HG03460 (cell line): ENCODE measurements at regions not wholly inside any gene's neighbourhood (a gene's known extent, or its start where the extent isn't known, plus 50 kb on each side); places are given as distances from the start of the nearest gene placed in this dataset.

ENCODE experiments used
- ATAC-seq: cut with Tn5 transposase; IDR thresholded peaks from one replicate; pipeline ENCODE4 v1.9.1; 2021; ENCODE audit not compliant: unreplicated experiment

DNA sequence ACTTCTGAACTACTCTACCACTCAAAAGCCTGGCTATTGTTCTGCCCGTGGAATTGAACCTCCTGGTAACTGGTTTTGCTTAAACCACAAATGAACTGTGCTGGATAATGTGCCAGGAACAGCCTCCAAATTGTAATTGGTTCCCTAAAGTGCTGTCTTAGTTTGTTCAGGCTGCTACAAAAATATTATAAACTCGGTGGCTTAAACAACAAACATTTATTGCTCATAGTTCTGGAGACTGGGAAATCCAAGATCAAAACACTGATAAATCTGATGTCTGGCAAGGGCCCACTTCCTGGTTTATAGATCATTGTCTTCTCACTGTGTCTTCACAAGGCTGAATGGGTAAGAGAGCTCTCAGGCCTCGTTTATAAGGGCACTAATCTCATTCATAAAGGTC is 149.2 kb upstream of the NCKAP5 start:
- no peak for ATAC-seq

DNA sequence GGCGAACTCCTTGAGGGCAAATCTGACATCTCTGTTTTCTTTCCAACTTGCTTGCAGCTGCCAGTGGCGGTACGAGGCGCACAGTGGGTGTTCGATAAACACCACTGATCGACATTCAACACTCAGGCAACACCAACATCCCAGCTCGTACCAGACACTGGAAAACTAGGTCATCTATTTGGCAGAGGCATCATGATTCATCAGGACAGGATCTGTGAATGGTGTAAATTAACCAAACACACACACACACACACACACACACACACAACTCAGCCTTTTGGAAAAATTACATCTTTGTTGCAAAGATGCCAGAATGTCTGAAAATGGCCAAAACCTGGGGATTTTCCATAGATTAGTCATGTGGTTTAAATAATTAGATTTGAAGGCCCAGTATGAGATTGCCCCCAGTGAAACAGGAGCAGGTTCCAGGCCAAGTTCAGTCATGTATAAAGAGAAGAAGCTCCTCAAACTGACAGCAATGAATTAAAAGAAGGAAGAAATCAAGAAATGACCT is 150.5 kb upstream of the NCKAP5 start:
- ATAC-seq, result no peak

DNA sequence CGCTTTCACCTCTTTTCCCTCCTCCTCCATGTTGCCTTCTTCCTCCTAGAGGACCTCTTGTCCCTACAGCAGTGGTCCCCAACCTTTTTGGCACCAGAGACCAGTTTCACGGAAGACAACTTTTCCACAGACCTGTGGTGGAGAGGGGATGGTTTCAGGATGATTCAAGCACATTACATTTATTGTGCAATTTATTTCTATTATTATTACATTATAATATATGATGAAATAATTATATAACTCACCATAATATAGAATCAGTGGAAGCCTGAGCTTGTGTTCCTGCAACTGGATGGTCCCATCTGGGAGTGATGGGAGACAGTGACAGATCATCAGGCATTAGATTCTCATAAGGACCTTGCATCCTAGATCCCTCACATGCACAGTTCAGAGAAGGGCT is 152.2 kb upstream of the NCKAP5 start:
- no peak for ATAC-seq

DNA sequence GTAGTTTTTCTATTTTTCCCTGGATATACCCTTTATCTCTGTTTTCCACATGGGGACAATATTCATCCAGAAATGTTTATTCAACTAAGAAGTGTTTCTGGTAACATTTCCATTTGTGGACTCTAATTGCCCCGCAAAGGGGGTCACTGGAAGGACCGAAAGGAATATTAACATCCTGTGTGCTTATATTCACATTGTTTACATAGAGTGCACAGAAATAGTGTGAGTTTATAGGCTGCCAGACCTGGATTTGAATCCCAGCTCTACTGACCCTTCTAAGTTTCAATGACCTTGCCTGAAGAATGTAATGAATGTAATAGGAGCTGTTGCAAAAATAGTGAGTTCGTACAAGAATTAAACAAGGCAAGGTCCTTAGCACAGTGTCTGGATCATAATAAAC is 152.9 kb upstream of the NCKAP5 start:
- no peak for ATAC-seq

DNA sequence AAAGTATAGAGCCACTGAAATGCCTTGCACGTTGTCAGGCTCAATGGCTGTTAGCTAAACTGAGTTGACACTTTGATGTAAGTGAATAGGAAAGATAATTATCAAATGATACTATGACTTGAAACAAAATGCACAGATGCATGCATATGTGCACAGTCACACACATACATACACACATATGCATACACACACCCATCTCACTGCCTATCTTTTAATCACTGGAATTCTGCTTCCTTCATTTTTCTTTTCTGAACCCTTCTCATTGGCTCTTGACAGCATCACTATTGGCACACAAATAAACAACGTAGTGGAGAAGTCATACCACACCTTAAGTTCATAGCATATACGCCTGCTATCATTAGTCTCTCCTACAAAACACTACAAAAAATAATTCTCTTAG is 154.9 kb upstream of the NCKAP5 start:
- ATAC-seq, result no peak

DNA sequence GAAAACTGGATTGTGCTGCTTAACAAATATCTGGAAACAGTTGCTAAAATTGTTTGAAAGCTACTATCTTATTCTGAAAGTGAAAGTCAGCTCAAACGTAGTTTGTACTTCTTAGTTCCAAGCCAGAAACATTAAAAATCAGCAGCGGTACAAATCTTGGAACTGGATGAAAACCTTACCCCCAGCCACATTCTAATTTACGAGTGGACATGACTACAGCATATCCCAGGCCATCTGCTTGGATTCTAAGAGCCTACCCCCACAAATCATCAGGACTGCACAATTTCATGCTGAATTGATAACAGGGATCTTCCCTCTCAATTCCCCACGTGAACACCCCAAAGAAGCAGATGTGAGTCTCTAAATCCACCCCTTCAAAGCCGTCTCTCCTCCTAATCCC is 158.7 kb upstream of the NCKAP5 start:
- no peak for ATAC-seq

DNA sequence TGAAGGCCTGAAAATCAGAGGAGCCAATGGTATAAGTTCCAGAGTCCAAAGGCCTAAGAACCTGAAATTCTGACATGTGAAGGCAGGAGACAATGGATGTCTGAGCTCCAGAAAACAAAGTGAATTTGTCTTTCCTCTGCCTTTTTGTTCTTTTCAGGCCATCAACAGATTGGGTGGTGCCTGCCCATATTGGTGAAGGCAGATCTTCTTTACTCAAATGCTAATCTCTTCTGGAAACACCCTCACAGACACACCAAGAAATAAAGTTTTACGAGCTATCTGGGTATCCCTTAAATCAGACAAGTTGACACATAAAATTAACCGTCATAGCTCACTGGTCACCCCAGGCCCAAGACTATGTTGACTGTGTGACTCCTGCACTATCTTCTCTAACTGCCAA is 163.8 kb upstream of the NCKAP5 start:
- ATAC-seq, result no peak

DNA sequence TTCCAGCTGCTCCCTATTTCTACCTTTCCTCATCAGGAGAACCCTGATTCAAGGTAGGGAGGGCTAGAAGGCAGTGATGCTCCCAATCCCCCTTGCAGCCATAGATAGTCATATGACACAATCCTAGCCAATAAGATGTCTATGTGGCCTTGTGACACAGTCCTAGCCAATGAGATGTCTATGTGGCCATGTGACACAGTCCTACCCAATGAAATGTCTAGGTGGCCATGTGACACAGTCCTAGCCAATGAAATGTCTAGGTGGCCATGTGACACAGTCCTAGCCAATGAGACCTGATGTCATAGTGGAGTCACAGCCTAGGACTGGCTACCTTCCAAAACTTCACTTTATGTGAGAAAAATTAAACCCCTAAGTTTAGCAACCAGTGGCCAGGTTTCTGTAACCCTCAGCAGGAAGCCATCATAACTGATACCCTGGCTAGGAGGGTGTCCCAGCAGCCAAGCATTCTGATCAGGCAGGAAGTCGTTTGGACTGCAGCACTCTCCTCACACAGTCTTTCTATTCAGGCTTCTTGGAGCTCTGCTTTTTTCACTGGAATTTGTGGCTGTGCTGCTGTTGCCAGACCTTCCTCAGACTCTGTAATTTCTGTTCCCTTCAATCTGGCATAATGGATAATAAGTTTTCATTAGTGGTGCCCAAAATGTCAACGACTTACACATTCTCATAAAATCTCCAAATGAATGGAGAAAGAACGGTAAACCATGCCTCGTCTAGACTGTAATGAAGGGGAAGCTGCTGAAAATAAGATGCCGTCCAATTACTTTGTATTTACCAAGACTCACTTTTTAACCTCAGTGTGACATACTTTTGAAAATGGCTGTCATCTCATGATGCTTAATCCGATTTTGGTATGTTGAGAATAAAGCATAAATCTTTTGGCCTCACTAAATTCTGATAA is 165.0 kb upstream of the NCKAP5 start:
- no peak for ATAC-seq

DNA sequence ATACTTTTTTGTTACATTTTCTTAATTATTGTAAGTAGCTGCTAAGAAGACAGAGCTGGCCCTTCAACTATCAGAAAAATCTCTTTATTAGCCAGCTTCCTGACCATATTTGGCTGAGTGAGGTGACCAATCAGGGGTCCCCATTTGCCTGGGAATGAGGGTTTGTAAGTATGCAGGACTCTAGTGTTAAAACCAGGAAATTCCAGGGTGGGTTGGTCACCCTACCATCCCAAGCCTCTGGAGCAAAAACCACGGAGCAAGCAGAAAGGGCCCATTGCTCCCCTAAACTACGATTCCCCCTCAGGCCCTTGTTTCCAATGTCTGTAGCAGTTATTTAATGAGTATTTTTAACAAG is 165.6 kb upstream of the NCKAP5 start:
- no peak for ATAC-seq

DNA sequence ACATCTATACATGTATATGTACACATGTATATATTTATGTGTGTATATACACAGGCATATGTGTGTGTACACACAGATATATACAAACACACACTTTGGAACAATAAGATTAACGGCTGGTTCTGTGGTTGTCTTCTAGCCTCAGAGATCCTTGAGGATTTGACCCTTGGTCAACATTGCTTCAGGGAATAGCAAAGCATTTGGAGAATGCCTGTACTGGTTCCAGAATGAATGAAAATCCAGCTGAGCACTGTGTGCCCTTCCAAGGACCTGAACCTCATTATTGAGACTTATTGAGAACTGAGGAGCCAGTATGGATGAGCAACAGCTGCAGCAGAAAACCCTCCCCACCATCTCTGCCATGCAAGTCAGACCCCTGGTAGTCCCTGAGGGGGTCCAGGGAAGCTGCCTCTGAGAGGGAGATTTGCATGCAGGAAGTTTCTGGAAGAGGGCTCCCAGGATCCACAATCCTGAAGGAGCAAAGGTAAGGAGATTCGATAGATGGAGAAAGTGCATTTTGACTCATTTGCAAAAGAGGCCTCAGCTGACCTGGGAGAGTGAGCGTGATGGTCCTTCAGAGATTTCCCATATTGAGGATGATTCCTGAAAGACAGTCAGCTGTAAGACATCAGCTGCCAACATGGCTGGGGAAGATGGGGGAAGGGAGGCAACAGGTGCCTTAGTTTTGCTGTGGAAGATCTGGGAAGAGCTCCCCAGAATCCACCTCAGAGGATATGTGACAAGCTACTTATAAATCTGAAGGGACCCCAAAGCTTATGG is 166.6 kb upstream of the NCKAP5 start:
- no peak for ATAC-seq

DNA sequence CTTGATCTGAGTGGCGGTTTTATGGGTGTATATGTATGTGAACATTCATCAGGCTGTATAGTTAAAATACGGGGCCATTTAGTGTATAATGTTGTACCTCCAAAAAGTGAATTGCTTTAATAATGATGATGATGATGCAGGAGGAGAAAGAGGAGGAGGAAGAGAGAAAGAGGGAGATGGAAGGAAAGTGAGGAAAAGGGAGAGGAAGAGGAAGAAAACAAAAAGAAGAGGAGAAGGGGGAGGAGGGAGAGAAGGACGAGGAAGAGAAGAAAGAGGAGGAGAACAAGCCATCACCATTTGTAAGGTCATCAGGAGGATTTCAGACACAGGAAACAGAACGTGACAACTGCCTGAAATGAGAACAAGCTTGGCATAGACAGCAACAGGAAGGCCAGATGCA is 168.4 kb upstream of the NCKAP5 start:
- ATAC-seq, result no peak

DNA sequence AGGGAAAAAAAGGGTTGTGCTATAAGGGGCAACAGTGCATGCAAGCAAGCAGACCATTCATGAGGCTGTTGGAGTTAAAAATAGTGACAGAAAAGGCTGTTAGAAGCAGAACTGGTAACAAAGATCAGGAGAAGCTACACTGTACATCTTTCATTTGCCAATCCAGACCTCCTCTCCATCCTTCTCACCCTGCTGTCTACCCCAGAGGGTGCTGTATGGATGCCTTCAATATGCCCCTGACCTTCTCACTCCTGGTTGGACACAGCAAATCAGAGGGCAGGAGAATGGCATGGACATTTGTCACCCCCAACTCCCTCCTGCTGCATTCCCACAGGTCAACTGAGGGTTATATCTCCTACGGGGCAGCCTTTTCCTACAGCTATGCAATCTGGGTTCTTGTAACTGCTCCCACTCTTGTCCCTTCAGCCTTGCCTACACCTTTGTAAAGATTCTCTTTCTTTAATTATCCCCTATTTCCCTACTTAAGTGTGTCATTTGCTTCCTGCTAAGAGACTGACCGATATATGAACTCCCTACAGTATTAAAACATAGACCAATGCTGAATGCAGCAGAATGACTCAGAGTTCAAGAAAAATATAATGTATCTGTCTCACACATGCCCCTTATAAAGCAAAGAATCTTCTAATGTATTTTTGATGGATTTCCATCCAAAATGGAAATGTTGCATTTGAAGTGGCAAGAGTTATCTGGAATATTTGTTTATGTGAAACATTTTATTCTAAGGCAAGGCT is 169.2 kb upstream of the NCKAP5 start:
- ATAC-seq, result no peak

DNA sequence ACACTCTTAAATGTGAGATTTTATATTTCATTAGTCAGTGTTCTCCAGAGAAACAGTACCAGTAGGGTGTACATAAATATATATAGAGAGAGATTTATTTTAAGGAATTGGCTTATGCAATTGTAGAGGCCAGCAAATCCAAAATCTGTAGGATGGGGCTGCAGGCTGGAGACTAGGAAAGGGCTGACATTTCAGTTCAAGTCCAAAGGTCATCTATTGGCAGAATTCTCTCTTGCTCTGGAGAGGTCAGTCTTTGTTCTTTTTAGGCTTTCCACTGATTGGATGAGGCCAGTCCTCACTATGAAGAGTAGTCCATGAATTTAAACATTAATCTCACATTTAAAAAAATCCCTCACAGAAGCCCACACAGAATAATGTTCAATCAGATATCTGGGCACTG is 170.8 kb upstream of the NCKAP5 start:
- no peak for ATAC-seq

DNA sequence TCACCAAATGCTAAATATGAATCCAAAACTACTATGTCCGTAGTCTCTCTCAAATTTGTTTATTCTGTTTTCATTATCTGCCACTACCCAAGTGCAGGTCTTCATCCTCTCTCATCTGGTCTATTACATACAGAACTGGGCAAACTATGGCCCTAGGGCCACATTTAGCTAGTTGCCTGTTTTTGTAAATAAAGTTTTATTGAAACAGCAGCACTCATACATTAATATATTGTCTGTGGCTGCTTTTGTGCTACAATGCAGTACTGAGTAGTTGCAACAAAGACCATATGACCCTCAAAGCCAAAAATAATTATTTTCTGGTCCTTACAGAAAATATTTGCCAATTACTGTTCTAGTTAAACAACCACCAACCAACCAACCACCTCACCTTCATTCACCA is 172.2 kb upstream of the NCKAP5 start:
- no peak for ATAC-seq

DNA sequence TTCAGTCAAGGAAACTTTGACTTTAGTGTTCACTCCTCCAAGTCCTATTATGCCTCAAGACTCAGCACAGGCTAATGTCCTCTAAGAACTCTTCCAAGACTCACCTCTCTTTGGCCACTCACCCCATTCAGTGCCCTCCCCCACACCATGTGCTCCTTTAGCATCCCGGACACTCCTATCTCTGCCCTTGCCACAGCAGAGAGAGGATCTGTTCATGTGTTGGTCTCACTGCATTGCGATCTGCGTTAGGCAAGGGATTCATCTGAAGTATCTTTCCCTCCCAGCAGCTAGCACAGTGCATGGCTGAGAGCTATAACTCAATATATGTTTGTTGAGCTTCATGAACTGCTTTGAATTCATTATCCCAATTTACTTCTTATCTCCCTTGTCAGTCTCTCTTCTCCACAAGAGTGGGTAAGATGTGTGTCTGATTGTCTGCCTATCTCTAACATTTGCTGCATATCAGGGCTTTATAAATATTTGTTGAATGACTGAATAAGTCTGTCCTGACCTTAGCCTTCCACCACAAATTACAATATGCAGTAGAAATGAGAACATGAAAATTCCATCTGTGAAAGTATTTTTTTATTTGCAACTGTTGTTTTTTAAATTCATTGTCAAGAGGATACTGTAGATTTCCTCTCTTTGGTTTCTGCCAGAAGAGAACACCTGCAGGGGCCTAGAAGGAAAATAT is 179.9 kb upstream of the NCKAP5 start:
- no peak for ATAC-seq

DNA sequence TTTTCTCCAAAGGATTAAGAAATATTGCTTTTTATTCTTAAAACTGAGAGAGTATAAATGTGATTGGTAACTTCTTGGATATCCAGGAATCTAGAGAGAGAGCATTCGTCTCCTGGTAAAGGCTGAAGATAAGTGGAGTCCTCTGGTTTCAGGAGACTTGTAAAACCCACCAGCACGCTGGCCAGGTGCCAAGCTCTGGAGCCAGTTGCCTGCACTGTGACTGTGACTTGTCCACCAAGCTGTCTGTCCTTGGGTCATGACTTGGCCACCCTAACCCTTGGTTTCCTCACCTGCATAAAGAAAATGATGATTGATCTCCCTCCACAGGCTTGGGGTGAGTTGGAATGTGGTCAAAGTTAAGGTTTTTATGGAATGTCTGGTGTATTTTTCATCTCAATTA is 185.4 kb upstream of the NCKAP5 start:
- ATAC-seq, result no peak

DNA sequence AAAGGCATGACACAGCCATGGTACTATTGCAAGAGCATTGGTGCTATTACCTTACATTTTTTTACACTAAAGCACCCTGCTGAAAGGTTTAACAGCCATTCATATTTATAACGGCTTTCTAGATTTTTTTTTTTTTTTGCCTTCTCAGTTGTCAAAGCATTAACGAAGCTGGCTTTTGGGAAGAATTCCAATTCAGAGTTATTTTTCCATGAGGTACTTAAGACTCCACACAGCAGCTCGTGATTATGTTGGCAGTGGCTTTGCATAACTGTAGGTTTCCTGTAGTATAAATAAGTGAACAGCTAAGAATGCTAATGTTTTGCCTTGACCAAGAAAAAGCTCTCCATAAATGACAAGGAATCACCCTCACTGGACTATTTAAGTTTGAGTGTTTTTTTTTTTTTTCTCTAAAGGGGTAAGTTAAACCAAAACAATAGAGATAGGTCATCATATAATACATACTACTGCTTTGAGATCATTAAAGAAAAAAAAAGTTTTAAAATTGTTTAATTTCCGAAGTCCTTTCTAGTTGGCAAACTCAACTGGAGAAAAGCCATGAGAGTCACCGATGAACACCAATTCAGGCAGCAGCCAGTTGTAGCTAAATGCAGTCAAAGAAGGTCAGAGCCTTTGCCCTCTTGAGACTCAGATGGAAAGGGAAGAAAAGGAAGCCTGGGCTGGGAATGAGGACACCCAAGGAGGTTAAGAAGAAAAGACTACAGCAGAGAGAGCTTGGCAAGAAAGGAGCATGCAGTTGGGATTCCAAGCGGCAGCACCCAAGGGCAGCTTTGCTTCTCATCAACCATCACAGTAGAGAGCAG is 187.4 kb upstream of the NCKAP5 start:
- ATAC-seq, result no peak

DNA sequence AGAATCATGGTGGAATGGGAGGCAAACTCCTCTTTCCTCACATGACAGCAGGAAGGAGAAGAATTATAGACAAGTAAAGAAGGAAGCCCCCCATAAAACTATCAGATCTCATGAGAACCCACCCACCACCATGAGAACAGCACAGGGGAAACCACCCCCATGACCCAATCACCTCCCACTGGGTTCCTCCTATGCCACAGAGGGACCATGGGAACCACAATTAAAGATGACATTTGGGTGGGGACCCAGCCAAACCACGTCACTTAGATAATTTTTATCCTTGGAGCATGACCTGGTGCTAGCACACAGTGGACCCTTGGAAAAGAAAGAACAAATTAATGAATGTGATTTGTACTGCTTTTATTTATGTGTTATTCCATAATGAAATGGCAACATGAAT is 188.6 kb upstream of the NCKAP5 start:
- no peak for ATAC-seq

DNA sequence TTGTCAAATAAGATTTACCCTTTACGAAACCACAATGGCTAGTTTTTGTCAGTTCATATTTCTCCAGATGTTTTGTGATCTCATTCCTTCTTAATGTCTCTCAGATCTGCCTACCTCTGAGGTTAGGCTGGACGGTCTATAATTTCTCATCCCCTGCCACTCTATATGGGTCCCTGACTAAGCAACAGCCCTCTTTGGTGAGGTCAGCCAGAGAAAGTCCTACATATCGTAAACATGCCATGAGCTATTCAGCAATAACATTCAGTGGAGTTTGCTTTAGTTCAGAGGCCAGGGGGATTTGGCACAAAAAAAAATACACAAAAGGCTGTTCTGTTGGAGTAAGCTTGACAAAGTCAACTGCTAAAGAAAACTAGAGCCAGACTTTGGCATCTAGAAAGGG is 192.1 kb upstream of the NCKAP5 start:
- no peak for ATAC-seq

DNA sequence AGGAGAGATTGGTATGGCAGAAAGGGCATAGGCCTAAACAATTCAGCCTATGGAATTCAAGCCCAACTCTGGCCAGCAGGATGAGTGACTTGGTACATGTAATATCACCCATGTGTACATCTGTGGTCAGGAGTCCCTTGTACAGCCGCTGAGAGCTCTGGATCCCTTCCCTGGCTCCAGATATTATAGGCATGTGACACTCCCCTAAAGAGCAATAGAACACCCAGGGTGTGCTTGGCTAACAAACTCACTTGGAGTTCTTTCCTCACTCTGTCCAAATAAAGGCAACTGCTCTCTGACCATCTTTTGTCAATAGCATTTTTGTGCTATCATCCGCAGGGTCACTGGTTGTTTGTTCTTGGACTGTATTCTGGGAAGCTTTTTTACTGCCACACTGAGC is 197.4 kb upstream of the NCKAP5 start:
- no peak for ATAC-seq
